Loucy (cell line): ENCODE measurements at regions not wholly inside any gene's neighbourhood (a gene's known extent, or its start where the extent isn't known, plus 50 kb on each side); places are given as distances from the start of the nearest gene placed in this dataset.

Source experiments
- CTCF ChIP-seq: fragments of 200-600 bp; sonication (generic); conservative IDR thresholded peaks from 2 replicates; pipeline ENCODE4 v1.5.1; 2014; ENCODE audit warnings: mild to moderate bottlenecking, antibody characterized with exemption, low read length
- EZH2phosphoT487 ChIP-seq: fragments of 200-600 bp; IDR thresholded peaks from 2 replicates; pipeline ENCODE4 v1.6.1; 2018; ENCODE audit warnings: antibody characterized with exemption, mild to moderate bottlenecking, moderate library complexity, borderline replicate concordance

- TF ChIP-seq CTCF (no peak), EZH2phosphoT487 (no peak)
These were observed 1427.7 kb downstream of the EFNB2 start for GRCh38 chr13:105107781-105108180.
